Liver (tissue), 8 donors: ENCODE measurements at regions not wholly inside any gene's neighbourhood (a gene's known extent, or its start where the extent isn't known, plus 50 kb on each side); places are given as distances from the start of the nearest gene placed in this dataset.

ENCODE experiments used
- DNase-seq: peaks from one replicate; pipeline ENCODE4 v3.0.0-alpha.2; 2017; ENCODE audit warnings: low spot score
- H3K27ac ChIP-seq, 2 donors: one replicate each; pipeline ENCODE4 v1.7.0; 2013; ENCODE audit warnings: inconsistent platforms in 2 of 2, low read length in 2 of 2, control low read depth in 1 of 2, low read depth in 1 of 2, mild to moderate bottlenecking in 1 of 2
- H3K27me3 ChIP-seq, 4 donors: one replicate each; pipeline versions ENCODE4 v1.6.1 to v1.7.0; 2013; ENCODE audit warnings: low read length in 3 of 4, inconsistent platforms in 1 of 4, mild to moderate bottlenecking in 1 of 4, moderate library complexity in 1 of 4; ENCODE audit not compliant: control insufficient read depth in 4 of 4, insufficient read depth in 4 of 4
- H3K36me3 ChIP-seq, 4 donors: one replicate each; pipeline versions ENCODE4 v1.6.1 to v1.7.0; 2013; ENCODE audit warnings: low read length in 3 of 4, mild to moderate bottlenecking in 3 of 4, low read depth in 1 of 4, moderate library complexity in 1 of 4; ENCODE audit not compliant: control insufficient read depth in 4 of 4, insufficient read depth in 3 of 4
- H3K4me1 ChIP-seq, 4 donors: one replicate each; pipeline versions ENCODE4 v1.6.1 to v1.7.0; 2013; ENCODE audit warnings: low read length in 3 of 4, mild to moderate bottlenecking in 3 of 4, moderate library complexity in 1 of 4; ENCODE audit not compliant: control insufficient read depth in 4 of 4, insufficient read depth in 4 of 4
- H3K4me3 ChIP-seq, 3 donors: one replicate each; pipeline versions ENCODE4 v1.6.1 to v1.7.0; 2013; ENCODE audit warnings: low read length in 3 of 3, control low read depth in 1 of 3, low read depth in 1 of 3, mild to moderate bottlenecking in 1 of 3
- H3K9ac ChIP-seq, 2 donors: one replicate each; pipeline ENCODE4 v1.7.0; 2013; ENCODE audit warnings: low read length in 2 of 2, mild to moderate bottlenecking in 2 of 2, moderate library complexity in 2 of 2, control low read depth in 1 of 2, low read depth in 1 of 2
- H3K9me3 ChIP-seq, 4 donors: one replicate each; pipeline versions ENCODE4 v1.6.1 to v1.7.0; 2013; ENCODE audit warnings: low read length in 3 of 4; ENCODE audit not compliant: control insufficient read depth in 4 of 4
- ATF3 ChIP-seq: IDR thresholded peaks from 2 replicates; pipeline ENCODE4 v1.6.1; 2016; ENCODE audit warnings: antibody characterized with exemption
- CTCF ChIP-seq: fragments of 150-350 bp; IDR thresholded peaks from 2 replicates; pipeline ENCODE4 v1.5.1; 2017; ENCODE audit warnings: improper control_type of control experiment, low read depth, low read length; ENCODE audit not compliant: missing input control
- EGR1 ChIP-seq, 2 donors: IDR thresholded peaks; 2 replicates each; pipeline ENCODE4 v1.6.1; 2016 to 2018; ENCODE audit warnings: antibody characterized with exemption in 2 of 2, low read depth in 2 of 2
- FOXA1 ChIP-seq: IDR thresholded peaks from 2 replicates; pipeline ENCODE4 v1.6.1; 2016; ENCODE audit warnings: antibody characterized with exemption
- FOXA2 ChIP-seq: IDR thresholded peaks from 2 replicates; pipeline ENCODE4 v1.6.1; 2016; ENCODE audit warnings: antibody characterized with exemption
- GABPA ChIP-seq, 2 donors: IDR thresholded peaks in 1 of 2; conservative IDR thresholded peaks in 1 of 2; 2 replicates each; pipeline ENCODE4 v1.6.1; 2016; ENCODE audit warnings: antibody characterized with exemption in 2 of 2, mild to moderate bottlenecking in 1 of 2, moderate library complexity in 1 of 2
- HNF4A ChIP-seq, 2 donors: conservative IDR thresholded peaks; 2 replicates each; pipeline ENCODE4 v1.6.1; 2016; ENCODE audit warnings: antibody characterized with exemption in 2 of 2, mild to moderate bottlenecking in 2 of 2
- HNF4G ChIP-seq: IDR thresholded peaks from 2 replicates; pipeline ENCODE4 v1.6.1; 2016; ENCODE audit warnings: antibody characterized with exemption
- JUND ChIP-seq, 2 donors: IDR thresholded peaks; 2 replicates each; pipeline ENCODE4 v1.6.1; 2016; ENCODE audit warnings: antibody characterized with exemption in 2 of 2
- MAX ChIP-seq: IDR thresholded peaks from 2 replicates; pipeline ENCODE4 v1.6.1; 2016; ENCODE audit warnings: antibody characterized with exemption
- NR2F2 ChIP-seq: IDR thresholded peaks from 2 replicates; pipeline ENCODE4 v1.6.1; 2016; ENCODE audit warnings: antibody characterized with exemption
- RAD21 ChIP-seq, 2 donors: IDR thresholded peaks; 2 replicates each; pipeline ENCODE4 v1.6.1; 2016; ENCODE audit warnings: antibody characterized with exemption in 2 of 2, mild to moderate bottlenecking in 2 of 2
- REST ChIP-seq: IDR thresholded peaks from 2 replicates; pipeline ENCODE4 v1.6.1; 2016; ENCODE audit warnings: antibody characterized with exemption, mild to moderate bottlenecking
- RXRA ChIP-seq, 2 donors: IDR thresholded peaks; 2 replicates each; pipeline ENCODE4 v1.6.1; 2017 to 2018; ENCODE audit warnings: antibody characterized with exemption in 2 of 2, mild to moderate bottlenecking in 1 of 2
- SP1 ChIP-seq: IDR thresholded peaks from 2 replicates; pipeline ENCODE4 v1.6.1; 2018; ENCODE audit warnings: antibody characterized with exemption, mild to moderate bottlenecking
- TAF1 ChIP-seq: conservative IDR thresholded peaks from 2 replicates; pipeline ENCODE4 v1.6.1; 2016; ENCODE audit warnings: antibody characterized with exemption, mild to moderate bottlenecking
- YY1 ChIP-seq: IDR thresholded peaks from 2 replicates; pipeline ENCODE4 v1.6.1; 2016; ENCODE audit warnings: antibody characterized with exemption, mild to moderate bottlenecking
- ZBTB33 ChIP-seq: IDR thresholded peaks from 2 replicates; pipeline ENCODE4 v1.6.1; 2016; ENCODE audit warnings: antibody characterized with exemption
- WGBS: extraction: QIAGEN DNeasy Blood & Tissue Kit; methylation state at CpG from one replicate; pipeline ENCODE4 v1.1.7; 2013; 5-methylcytosine and 5-hydroxymethylcytosine counted together
- donor health status: healthy.
- donor health status: healthy.
- donor health status: healthy.
- donor health status: healthy.
- donor health status: healthy.

- no peak for TF ChIP-seq REST
- no peak for TF ChIP-seq YY1
- no peak for TF ChIP-seq ATF3
- no peak for TF ChIP-seq HNF4A (conservative IDR thresholded peaks at IDR 0.05)
- no peak for TF ChIP-seq GABPA (IDR thresholded peaks at IDR 0.05 in 1 of 2, conservative IDR thresholded peaks at IDR 0.05 in 1 of 2)
- no peak for TF ChIP-seq FOXA2
Observed at GRCh38 chr14:98786456-98786855, 485.5 kb downstream of the BCL11B start (continued).

DNA sequence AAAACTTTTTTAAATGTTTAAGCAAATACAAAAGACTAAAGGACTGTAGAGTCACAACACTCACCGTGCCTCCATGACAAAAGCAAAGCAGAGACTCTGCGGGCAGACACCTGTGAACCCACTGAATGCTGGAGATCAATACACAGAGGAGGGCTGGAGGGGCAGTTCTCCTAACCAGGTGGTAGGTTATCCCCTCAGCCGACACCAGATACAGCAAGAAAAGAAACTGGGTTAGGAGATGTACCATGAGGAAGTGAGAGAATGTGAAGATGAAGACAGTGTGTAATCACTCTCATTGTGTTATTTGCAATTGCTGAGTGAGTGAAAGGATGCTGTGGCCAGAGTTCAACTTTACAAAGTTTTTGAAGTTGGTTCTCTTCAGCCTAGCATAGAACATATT is 480.3 kb downstream of the BCL11B start:
- Histone ChIP-seq H3K9ac (no peak overlapping the region), H3K4me3 (no peak overlapping the region), H3K36me3 (no peaks in the 10 kb centered on the region), H3K4me1 (no peaks in the 10 kb centered on the region), H3K9me3 (peaks cover 0 to 12% (median 4%) of the 10 kb centered on the region in 4 donors), H3K27me3 (peaks cover 0 to 2% (median 0%) of the 10 kb centered on the region in 4 donors), H3K27ac (no peak overlapping the region)
- WGBS, result 71% methylated on average over 3 of the region's 3 CpGs
- TF ChIP-seq NR2F2, result no peak
- no peak for TF ChIP-seq CTCF
- TF ChIP-seq ZBTB33, result no peak
- no peak for TF ChIP-seq YY1
- no peak for TF ChIP-seq JUND (IDR thresholded peaks at IDR 0.05)
- no peak for TF ChIP-seq FOXA2
- TF ChIP-seq SP1, result no peak
- TF ChIP-seq ATF3, result no peak
- TF ChIP-seq HNF4G, result no peak
- no peak for TF ChIP-seq RXRA (IDR thresholded peaks at IDR 0.05)
- TF ChIP-seq TAF1, result no peak
- no peak for TF ChIP-seq REST
- no peak for TF ChIP-seq GABPA (IDR thresholded peaks at IDR 0.05 in 1 of 2, conservative IDR thresholded peaks at IDR 0.05 in 1 of 2)
- no peak for TF ChIP-seq FOXA1
- TF ChIP-seq RAD21 (IDR thresholded peaks at IDR 0.05), result no peak
- TF ChIP-seq MAX, result no peak
- TF ChIP-seq HNF4A (conservative IDR thresholded peaks at IDR 0.05), result no peak
- no peak for TF ChIP-seq EGR1 (IDR thresholded peaks at IDR 0.05; ENCODE audit: low read depth in 2 of 2)
- DNase-seq, result no peak
